ENCODE measurements at regions not wholly inside any gene's neighbourhood (a gene's known extent, or its start where the extent isn't known, plus 50 kb on each side); places are given as distances from the start of the nearest gene placed in this dataset.
"Not testable (repeated sequence)": the region's sequence is repeated elsewhere in the genome, so short reads cannot be mapped to it uniquely, and the experiment has no call there.

GRCh38 chr12:58069268-58069963, 128.0 kb downstream of the ATP23 start:
- no peak for FAIRE-seq

- no peak for FAIRE-seq
Observed at GRCh38 chr12:58071994-58072393, 130.6 kb downstream of the ATP23 start.

GRCh38 chr12:58074259-58074658, 132.9 kb downstream of the ATP23 start:
- no peak for FAIRE-seq

GRCh38 chr12:58079806-58080205, 138.4 kb downstream of the ATP23 start:
- no peak for FAIRE-seq

- no peak for FAIRE-seq
Observed at GRCh38 chr12:58081488-58081887, 140.1 kb downstream of the ATP23 start.

- FAIRE-seq: no peak
Observed at GRCh38 chr12:58082996-58083395, 141.6 kb downstream of the ATP23 start.

GRCh38 chr12:58086006-58086405, 144.6 kb downstream of the ATP23 start:
- no peak for FAIRE-seq

GRCh38 chr12:58086930-58087329, 145.6 kb downstream of the ATP23 start:
- no peak for FAIRE-seq

GRCh38 chr12:58087423-58088127, 146.2 kb downstream of the ATP23 start:
- FAIRE-seq: no peak

- no peak for FAIRE-seq
Observed at GRCh38 chr12:58089588-58089987, 148.2 kb downstream of the ATP23 start.

- FAIRE-seq: no peak
Observed at GRCh38 chr12:58090685-58091084, 149.3 kb downstream of the ATP23 start.

- FAIRE-seq: no peak
Observed at GRCh38 chr12:58095002-58095401, 153.6 kb downstream of the ATP23 start.

GRCh38 chr12:58097741-58098140, 156.4 kb downstream of the ATP23 start:
- no peak for FAIRE-seq

- no peak for FAIRE-seq
Observed at GRCh38 chr12:58099476-58099875, 158.1 kb downstream of the ATP23 start.

- no peak for FAIRE-seq
Observed at GRCh38 chr12:58104351-58104755, 163.0 kb downstream of the ATP23 start.

GRCh38 chr12:58105225-58106119, 164.1 kb downstream of the ATP23 start:
- no peak for FAIRE-seq

GRCh38 chr12:58106195-58106594, 164.8 kb downstream of the ATP23 start:
- FAIRE-seq: no peak

GRCh38 chr12:58117201-58117600, 175.8 kb downstream of the ATP23 start:
- no peak for FAIRE-seq

GRCh38 chr12:58117667-58118066, 176.3 kb downstream of the ATP23 start:
- no peak for FAIRE-seq

GRCh38 chr12:58125761-58126160, 184.4 kb downstream of the ATP23 start:
- not testable (repeated sequence) for FAIRE-seq

- no peak for FAIRE-seq
Observed at GRCh38 chr12:58131986-58132755, 190.8 kb downstream of the ATP23 start.

GRCh38 chr12:58138424-58138823, 197.1 kb downstream of the ATP23 start:
- FAIRE-seq: no peak

GRCh38 chr12:58139894-58140293, 198.5 kb downstream of the ATP23 start:
- FAIRE-seq: no peak
